Hindlimb muscle (tissue), 1 donor: ENCODE measurements at regions not wholly inside any gene's neighbourhood (a gene's known extent, or its start where the extent isn't known, plus 50 kb on each side); places are given as distances from the start of the nearest gene placed in this dataset.

ENCODE experiments used
- DNase-seq: peaks from one replicate; pipeline ENCODE4 v3.0.0-alpha.2; 2013

DNA sequence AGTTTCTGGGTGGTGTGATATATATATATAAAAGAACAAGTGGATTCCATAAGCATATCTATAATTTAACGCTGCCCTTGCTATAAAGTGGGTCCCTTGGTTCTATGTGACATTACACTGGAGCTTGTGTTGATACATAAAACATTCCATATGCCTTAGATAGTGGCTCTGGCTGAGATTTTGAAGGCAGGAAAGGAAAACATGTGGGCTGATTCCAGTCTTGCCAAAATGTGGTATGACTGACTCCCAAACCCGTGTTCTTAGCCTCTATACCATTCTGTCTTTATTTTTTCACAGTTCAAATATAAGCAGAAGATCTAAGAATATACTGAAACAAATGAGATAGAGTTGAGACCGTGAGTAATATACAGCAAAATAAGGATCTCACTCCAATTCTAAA lies 522.8 kb upstream of the LRRC4C start:
- no peak for DNase-seq

DNA sequence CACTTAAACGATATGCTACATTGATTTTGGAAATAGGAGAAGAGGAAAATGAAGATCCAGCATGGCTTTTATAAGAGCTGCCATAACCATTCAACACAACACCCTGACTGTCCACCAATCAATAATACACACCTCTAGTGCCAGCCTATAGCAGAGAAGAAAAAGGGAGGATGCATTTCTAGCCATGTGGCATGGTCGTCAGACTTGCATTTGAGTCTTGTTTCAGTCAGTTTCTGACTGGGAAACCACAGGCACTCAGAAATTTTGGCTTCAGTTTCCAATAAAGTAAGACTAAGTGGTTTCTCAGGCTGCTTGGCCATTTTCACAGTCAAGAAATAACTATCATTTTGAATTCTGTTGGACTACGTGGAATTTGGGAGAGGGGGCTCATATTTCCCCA lies 523.5 kb upstream of the LRRC4C start:
- DNase-seq, result no peak

DNA sequence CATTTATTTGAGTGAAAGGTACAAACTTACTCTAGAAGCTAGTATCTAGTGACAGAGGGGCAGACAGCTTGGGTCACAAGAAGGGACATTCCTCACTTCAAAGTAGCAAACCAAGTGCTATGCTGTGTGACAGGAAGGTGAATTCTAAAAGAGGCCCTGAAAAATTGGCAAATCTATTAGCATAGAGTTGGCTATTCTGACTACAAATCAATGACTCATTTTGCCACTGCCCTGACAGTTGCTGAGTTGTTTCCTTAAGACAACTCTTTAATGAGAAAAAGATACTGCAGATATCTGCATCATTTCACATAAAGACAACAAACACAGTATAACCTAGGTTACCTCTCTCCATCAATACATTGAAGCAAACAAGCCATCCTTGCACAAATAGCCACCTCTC lies 524.0 kb upstream of the LRRC4C start:
- no peak for DNase-seq

DNA sequence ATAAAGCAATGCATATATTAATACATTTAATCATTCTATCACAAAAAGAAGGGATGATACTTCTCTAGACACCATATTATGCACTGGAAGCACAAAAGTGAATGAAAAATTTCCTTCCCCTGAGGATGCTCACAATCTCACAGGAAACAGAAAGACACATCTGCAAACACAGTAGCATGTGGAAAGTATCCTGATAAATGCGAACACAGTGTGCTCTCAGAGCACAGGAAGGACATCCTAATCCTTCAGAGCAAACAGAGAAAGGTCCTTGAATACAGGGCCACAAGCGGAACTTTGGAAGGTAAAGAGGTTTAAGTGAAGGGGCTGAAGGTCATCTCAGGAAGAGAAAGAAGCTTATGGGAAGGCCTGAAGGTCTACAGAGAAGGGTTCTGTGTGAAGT lies 524.6 kb upstream of the LRRC4C start:
- DNase-seq, result no peak

DNA sequence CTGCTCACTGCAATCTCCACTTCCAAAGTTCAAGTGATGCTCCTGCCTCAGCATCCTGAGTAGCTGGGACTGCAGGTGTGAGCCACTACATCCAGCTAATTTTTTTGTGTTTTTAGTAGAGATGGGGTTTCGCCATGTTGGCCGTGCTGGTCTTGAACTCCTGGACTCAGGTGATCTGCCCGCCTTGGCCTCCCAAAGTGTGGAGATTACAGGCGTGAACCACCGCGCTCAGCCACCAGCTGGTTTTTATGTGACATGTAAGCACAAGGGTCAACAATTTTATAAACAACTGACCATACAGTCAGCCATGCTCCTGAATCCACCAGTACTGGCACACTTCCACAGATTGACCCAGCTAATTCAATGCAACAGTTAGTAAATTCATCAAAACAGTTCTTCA lies 526.3 kb upstream of the LRRC4C start:
- no peak for DNase-seq

DNA sequence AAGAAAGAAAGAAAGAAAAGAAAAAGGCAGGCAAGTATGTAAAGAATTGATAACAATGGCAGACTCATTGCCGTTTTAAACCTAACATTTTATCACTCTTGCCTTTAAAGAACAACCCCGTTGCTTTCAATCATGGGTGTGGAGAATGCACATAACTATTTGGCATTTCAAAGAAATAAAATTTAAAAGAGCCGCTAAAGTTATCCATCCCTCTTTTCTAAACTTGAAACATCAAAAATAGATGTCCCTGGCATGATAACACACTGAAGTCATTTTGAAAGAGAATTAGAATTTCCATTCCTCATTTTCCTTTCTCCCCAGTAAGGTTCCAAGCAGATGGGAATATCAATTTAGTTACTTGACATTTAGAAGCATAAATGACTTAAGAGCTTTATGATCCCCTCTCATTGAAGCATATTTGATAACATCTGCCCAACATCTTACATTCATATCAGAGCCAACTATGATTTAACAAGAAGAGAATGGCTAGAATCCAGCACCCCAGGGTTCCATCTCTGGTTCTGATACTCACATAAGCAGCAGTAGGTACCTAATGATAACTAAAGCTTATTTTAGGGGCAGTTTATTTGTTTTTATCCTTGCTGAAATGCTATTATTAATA lies 529.6 kb upstream of the LRRC4C start:
- peak; percentile 9 for DNase-seq

DNA sequence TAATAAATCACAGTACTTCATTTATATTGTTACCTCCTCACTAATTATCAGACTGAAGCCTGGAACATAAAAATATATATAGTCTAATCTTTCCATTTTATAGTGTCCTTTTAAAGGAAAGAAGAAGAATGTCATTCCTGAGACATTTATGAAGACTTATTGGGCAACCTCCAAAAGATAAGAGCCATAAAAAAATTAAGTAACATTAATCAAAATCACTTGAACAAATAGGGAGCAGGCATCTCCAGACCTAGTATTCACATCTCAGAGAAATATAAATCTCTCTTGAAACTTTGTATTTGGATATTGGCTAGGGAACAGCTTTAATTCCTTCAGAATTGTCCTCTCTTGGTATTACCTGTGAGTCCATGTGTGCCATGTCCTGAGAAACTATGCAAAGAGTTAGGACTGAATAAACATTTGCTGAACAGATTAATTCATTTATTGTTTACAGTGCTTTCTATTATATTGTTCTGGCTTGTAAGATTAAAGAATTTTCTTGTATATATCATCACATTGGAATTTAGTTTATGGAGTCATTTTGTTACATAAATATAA lies 530.5 kb upstream of the LRRC4C start:
- DNase-seq, result no peak

DNA sequence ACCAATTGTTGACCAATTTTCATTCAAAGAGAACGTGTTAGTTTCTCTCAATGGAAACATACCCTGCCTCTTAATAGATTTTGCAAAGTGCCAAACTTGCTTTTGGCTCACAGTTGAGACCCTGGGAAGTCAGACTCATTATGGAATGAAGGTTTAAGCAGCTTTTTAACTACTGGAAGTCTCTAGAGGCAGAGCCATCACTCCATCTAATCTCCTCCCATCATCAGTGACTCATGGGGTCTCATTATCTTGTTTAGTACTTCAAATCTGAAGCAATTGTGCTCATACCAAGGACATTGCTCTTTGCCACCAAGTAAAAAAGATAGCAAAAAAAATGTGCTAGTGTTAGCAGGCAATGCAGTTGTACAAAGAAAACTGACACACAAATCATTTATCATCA lies 537.1 kb upstream of the LRRC4C start:
- no peak for DNase-seq

DNA sequence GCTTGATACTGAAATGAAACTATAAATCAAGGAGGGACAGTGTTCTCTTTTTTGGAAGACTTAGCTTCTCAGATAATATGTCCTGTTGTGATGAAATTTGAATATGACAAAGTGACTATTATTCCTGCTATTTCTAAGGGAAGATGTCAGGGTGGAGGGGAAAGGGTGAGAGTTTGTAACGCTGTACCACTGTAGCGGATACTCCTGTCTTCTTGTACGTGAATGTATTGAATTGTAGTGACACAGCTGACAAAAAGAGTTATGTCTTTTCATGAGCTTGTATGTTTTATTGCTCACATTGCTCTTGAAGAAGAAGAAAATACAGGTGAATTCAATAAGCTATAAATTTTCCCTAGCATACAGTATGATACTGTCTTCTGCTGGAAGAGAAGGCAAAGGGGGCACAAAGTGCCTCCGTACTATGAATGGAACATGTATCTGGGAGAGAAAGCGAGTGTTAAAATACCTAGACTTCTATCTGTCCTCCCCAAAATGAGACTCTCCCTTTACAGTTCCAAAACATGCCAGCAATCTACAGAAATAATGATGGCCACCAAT lies 538.5 kb upstream of the LRRC4C start:
- DNase-seq, result no peak

DNA sequence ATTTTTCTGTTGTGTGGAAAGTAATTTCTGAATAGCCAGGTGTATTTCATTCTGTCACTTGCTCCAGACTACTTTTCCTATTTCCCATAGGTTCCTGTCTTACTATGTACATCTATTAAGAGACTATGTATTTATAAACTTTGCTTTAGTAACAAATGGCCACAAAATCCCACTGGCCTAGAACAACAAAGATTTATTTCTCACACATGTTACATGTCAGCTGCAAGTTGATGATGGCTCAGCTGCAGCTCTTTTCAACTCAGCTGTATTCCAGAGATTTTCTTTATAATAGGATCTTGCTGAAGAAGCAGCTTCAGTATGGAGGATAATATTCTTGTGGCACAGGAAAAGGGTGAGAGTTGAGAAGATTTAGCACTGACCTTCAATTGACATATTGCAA lies 539.6 kb upstream of the LRRC4C start:
- peak; percentile 8 for DNase-seq

DNA sequence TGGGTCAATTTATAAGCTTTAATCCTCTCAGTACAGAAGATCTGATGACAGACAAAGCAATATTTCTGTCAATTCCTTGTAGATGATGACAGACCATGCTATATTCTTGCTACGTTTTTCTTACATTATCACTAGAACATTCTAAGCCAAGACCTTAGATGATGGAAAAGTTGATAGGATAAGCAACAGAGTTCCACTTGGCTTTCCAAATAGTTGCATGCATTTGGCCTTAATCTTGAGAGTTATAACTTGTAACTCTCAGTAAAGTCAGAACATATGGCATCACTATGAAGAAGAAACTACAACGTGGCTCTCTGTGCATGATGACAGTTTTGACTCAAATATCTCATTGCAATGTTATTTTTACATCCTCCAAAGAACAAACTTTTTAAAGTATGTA lies 544.3 kb upstream of the LRRC4C start:
- DNase-seq, result peak; percentile 14

DNA sequence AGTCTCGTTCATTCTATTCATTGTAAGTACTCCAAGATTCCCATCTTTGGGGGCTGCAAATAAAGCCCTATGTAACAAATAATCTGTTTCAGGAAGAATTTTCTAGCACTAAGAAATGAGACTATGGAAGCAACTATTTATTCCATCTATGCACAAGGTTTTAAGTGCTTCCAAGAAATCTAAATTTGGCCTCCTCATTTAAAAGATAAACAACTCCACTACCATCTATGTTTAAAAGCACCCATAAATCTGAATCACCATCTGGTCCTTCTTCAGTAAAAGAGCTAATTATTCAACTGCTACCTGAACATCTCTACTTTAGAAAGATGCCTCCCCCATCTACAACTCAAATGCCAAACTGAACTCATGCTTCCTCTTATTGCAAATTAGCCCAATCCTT lies 547.3 kb upstream of the LRRC4C start:
- DNase-seq, result no peak

DNA sequence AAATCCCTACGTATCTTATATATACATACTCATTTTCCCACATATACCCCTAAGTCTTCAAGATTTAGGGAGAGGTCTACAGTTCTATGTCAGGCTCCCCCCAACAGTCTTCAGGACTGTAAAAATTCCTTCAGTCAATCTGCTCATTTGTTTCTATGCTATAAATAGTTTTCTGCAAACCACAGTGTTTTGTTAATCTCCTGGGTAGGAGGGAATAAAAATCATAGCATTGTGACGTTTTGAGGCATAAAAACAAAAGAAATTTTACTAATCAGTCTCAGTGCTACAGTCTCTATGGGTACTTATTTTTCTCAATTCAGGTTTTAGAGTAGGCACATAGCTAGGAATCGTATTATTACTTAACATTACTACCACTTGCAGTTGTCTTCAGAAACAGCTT lies 552.8 kb upstream of the LRRC4C start:
- DNase-seq, result no peak

DNA sequence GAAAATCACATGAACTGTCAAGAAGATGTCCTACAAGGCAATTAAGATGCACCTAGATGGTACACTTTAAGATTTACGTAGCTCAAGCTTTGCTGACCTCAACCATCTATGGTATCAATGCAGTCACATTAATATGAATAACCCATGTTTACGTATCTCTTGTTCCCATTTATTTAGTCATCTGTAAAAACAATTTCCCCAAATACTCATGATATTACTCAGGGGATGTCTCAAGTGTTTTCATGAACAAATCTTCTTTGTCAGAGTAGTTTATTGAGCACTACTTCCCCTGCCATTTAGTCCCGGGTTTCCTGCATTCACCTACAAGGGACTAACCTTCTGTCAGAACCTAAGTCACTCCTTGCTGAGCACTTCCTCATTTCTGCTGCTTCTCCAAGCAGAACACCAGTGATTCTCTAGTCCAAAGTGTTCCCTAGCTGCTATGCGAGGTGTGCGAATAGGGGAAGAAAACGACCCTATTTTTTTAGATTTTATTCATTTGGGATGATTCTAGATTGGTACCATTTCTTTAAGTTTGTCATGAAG lies 554.3 kb upstream of the LRRC4C start:
- DNase-seq, result no peak

DNA sequence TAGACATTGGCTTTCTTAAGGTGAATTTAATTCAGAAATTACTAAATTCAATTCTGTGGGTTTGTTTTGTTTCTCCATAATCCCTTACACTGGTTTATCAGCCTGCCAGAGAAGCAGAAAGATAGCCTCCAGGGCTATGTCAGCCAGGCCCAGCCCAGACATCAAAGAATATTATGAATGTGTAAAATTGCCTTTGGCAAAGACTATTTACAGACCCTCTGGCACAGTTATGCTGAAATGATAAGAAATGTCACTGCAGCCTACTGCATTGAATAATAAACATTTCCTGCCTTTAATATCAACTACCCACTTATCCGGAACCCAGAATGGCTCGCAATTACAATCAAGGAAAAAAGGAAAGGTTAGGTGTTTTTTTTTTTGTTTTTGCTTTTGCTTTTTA lies 562.5 kb upstream of the LRRC4C start:
- DNase-seq, result no peak

DNA sequence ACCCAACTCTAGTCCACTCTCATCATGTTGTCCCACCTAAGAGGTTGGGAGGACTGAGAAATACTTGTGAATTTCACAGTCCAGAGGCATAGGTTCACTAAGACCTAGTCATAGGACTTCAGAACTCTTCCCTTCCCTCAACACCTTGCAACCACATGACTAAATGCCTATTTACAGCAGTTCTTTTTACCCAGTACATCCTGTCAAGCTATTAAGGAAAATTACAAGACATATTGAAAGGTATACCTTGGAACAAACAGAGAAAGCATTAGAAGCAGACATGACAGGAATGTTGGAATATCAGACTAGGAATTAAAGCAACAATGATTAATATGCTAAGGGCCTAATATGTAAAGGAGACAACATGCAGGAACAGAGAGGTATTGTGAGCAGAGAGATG lies 563.8 kb upstream of the LRRC4C start:
- no peak for DNase-seq

DNA sequence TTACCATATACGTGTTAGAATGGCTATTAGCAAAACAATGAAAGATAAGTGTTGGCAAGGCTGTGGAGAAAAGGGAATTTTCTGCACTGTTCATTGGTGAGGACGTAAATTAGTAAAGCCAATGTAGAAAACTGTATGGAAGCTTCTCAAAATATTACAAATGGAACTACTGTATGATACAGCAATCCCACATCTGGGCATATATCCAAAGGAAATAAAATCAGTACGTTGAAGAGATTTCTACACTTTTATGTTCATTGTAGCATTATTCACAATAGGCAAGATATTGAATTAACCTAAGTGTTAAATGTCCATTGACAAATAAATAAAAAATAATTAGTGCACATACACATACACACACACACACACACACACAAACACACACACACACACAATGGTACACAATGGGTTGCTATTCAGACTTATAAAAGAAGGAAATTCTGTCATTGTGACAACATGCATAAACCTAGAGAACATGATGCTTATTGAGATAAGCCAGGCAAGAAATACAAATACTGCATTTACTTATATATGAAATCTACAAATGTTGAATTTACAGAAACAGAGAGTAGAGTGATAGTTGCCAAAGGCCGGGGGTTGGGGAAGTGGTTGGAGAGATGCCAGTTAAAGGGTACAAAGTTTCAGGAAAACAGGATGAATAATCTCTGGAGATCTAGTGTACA lies 565.8 kb upstream of the LRRC4C start:
- DNase-seq, result no peak

DNA sequence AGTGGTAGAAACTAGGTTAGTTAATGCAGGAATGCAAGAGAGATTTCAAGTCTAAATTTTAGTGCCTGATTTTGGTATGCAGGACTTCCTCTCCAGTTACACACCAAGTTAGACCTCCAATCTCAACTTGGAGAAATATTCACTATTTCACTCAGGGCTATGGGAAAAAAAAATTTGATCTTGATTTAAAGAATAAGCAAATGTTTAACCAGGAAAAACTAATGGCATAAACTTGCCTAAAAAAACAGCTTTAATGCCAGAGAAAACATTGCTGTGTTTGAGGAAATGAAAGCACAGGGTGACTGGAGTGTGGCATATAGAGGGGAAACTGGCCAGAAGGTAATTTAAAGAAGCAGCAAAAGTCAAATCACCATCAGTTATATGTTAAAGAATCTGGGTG lies 575.4 kb upstream of the LRRC4C start:
- DNase-seq, result no peak

DNA sequence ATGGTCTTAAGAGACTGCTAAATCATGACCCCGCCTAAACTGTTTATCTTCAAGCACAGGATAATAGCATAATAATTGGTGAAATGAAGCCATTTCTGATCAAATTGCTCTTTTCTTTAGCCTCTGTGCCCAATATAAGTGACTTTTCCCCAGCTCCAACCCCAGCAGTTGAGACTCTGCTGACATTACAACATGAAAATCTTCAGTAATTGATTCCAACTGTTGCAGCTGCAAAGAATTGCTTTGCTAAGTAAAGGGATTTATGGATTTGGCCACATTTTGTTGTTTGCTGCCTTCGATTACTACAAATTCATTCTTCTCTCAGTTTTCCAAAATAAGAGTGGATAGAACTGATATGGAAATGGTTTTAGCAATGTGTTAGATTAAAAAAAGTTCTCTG lies 576.7 kb upstream of the LRRC4C start:
- DNase-seq, result peak; percentile 59

DNA sequence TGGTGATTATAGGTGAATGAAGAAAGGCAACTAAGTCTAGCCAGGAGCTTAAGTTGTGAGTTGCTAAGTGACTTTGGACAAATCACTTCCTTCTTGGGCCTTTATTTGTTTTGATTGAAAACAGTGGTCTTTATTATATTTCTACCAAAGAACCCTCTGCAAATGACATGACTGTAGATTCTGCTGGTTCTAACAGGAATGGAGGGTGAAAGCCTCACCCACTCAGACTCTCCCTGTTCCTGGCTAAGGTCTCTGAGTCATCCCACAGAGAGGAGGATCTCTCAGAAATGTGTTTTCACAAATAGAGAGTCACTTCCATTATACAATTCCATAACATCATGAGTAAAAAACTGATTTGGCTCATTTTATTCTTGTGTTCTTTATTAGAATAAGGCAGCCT lies 583.9 kb upstream of the LRRC4C start:
- DNase-seq, result no peak

DNA sequence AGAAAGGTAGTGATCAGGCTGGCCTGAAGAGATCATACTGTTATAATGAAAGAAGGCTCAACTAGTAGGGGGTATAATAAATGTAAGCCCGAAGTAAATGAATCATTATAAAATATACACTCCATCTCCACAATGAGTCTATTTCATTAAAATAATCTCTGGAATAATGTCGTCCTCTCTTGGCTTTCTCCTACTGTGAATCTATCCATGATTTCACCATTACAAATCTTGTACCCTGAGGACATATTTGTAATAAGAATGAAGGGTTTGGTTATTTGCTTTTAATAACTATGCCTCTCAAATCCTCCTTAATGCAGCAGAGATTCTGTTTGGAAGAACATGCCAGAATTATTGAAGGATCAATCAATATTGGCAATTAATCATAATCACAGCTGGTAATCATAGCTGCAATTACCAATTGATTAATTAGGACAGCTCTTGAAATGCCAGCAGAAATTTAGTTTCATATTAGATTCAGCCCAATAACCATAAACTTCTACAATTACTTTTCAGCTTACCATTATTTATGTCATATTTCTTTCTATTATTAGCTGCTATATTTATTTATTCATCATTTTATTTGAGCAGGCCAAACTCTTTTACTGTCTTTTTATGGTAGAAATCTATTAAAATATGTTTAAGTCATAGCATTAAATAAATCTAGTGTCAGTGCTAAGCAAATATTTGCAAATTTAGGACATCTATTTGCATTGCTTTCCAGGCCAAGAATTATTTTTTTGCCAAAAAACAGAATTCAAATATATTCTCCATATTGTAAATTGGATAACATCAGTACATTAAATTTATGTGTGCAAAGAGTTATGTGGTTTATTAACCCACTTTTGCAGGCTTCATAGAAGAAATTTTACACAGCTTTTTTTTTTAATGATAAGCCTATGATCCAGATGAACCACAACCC lies 588.4 kb upstream of the LRRC4C start:
- no peak for DNase-seq

DNA sequence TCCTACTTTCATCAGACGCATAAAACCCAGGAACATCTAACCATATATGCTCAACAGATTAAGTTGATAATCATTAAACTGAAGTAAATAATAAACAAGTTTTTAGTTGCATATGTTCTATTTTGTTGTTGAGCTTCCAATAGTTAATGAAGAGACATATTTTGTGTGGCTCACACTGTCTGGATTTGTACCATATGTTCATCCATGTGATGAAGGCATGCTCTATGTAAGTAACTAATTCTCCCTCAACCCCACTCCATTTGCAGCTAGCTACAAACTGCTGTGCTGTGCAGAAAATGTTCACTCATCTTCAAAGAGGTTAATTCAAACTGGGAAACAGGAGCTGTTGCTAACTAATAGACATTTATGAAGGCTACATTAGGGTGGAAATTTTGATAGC lies 589.7 kb upstream of the LRRC4C start:
- no peak for DNase-seq

DNA sequence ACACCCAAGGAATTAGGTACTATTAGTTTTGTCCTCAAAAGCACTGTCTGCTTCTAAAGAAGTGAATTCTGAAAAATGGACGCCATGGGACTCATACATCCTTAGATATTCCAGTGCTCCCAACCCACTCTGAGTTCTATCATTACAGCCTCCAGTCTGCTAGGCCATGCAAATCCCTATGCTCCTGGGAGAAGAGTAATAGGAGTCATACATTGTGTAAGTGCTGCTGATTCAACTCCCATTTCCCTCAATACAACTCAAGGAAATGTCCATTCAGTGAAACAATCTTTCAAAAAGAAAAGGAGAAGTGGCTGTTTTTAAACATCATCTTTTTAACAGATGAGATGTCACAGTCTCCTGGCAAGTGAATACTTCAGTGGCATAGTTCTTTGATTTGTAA lies 590.2 kb upstream of the LRRC4C start:
- DNase-seq, result no peak
